ENCODE measurements at regions not wholly inside any gene's neighbourhood (a gene's known extent, or its start where the extent isn't known, plus 50 kb on each side); places are given as distances from the start of the nearest gene placed in this dataset.
A peak's percentile ranks its signal among the peaks of the same experiment; 100 is the strongest.

- Histone ChIP-seq H3K18ac (ENCODE audit: extremely low read depth, low read length) (no peak overlapping the region), H3K79me2 (ENCODE audit: control insufficient read depth in 1 of 2, insufficient read depth in 2 of 2, low read length in 2 of 2) (no peaks in the 10 kb centered on the region), H4K91ac (replicated peaks; ENCODE audit: insufficient read length, low read length) (no peak overlapping the region), H4K20me1 (replicated peaks in 1 of 2; ENCODE audit: control insufficient read depth in 1 of 2, insufficient read depth in 2 of 2, low read length in 2 of 2) (no peaks in the 10 kb centered on the region), H3K27me3 (replicated peaks in 1 of 4; ENCODE audit: control insufficient read depth in 3 of 4, extremely low read depth in 1 of 4, insufficient read depth in 3 of 4, low read length in 3 of 4) (no peaks in the 10 kb centered on the region), H2BK15ac (ENCODE audit: low read length) (no peak overlapping the region), H2BK120ac (replicated peaks; ENCODE audit: low read depth, low read length) (no peak overlapping the region), H4K8ac (ENCODE audit: extremely low read depth, insufficient read depth, low read length) (no peak overlapping the region), H3K9ac (replicated peaks in 1 of 4; ENCODE audit: extremely low read depth in 1 of 4, low read depth in 3 of 4, low read length in 3 of 4) (no peak overlapping the region), H3K23me2 (ENCODE audit: low read depth, low read length) (no peaks in the 10 kb centered on the region), H2AFZ (ENCODE audit: low read length) (0 out of 2 replicates have a peak overlapping the region, but pooled peaks have one; percentile 30), H2AK5ac (ENCODE audit: low read depth, low read length) (no peak overlapping the region), H3K4me1 (replicated peaks in 1 of 4; ENCODE audit: control insufficient read depth in 3 of 4, insufficient read depth in 4 of 4, low read length in 3 of 4) (no peaks in the 10 kb centered on the region), H4K5ac (ENCODE audit: insufficient read length, low read depth, low read length) (no peak overlapping the region), H3K79me1 (ENCODE audit: low read depth, low read length) (no peaks in the 10 kb centered on the region), H3K23ac (ENCODE audit: insufficient read length) (no peak overlapping the region), H3K27ac (ENCODE audit: low read depth, low read length) (no peak overlapping the region), H3K4me3 (ENCODE audit: extremely low read depth in 1 of 4, insufficient read depth in 2 of 4, low read depth in 3 of 4, low read length in 4 of 4) (no peak overlapping the region), H2BK20ac (ENCODE audit: low read length) (no peak overlapping the region), H3K14ac (ENCODE audit: insufficient read length) (no peak overlapping the region), H3K4ac (replicated peaks; ENCODE audit: insufficient read length, low read depth, low read length) (no peak overlapping the region), H2BK5ac (ENCODE audit: low read depth, low read length) (no peak overlapping the region), H3K4me2 (ENCODE audit: insufficient read depth in 1 of 2, low read depth in 2 of 2, low read length in 2 of 2) (no peak overlapping the region), H3K9me3 (ENCODE audit: insufficient read depth in 2 of 2, low read depth in 1 of 2, low read length in 1 of 2) (peaks cover 7 to 10% of the 10 kb centered on the region in 2 experiments; a peak in 3 of 4 replicates), H3K56ac (replicated peaks; ENCODE audit: insufficient read length, low read depth, low read length) (no peak overlapping the region), H3K36me3 (ENCODE audit: control insufficient read depth in 2 of 4, insufficient read depth in 4 of 4, low read length in 3 of 4) (no peaks in the 10 kb centered on the region; a peak in 1 of 8 replicates), H2BK12ac (ENCODE audit: low read depth, low read length) (no peak overlapping the region)
- no peak for TF ChIP-seq EGR1 (IDR thresholded peaks at IDR 0.05; ENCODE audit: borderline replicate concordance, low read depth, low read length)
- TF ChIP-seq CHD1 (IDR thresholded peaks at IDR 0.05; ENCODE audit: low read depth, low read length) = no peak
- TF ChIP-seq E2F6 (IDR thresholded peaks at IDR 0.05) = no peak
- no peak for TF ChIP-seq HDAC2 (IDR thresholded peaks at IDR 0.05; ENCODE audit: borderline replicate concordance in 1 of 2, low read depth in 2 of 2, low read length in 2 of 2)
- TF ChIP-seq POU5F1 (IDR thresholded peaks at IDR 0.05; ENCODE audit: low read depth, low read length) = no peak
- no peak for TF ChIP-seq CREB1 (IDR thresholded peaks at IDR 0.05)
- peak in 2 of 3 experiments; percentile 46 to 55; a peak in 3 of 4 replicates for TF ChIP-seq CTCF (IDR thresholded peaks at IDR 0.05; ENCODE audit: control extremely low read depth in 1 of 3, insufficient read depth in 1 of 3, low read depth in 1 of 3, low read length in 3 of 3)
- TF ChIP-seq POLR2AphosphoS5 (IDR thresholded peaks at IDR 0.05; ENCODE audit: low read depth, low read length) = no peak
- peak; percentile 66 to 72 for TF ChIP-seq RAD21 (IDR thresholded peaks at IDR 0.05 in 1 of 2, conservative IDR thresholded peaks at IDR 0.05 in 1 of 2; ENCODE audit: low read depth in 2 of 2, low read length in 2 of 2)
- POLR2A ChIA-PET (ENCODE audit: partially characterized antibody) = no interaction called here
- peak in 1 of 2 experiments; percentile 44 for DNase-seq (ENCODE audit: low read depth in 1 of 2, low spot score in 2 of 2)
- CTCF ChIA-PET (ENCODE audit: partially characterized antibody) = interaction anchor here (0.7 to 1.3 kb wide), 6 partner anchors 50 to 232 kb away, joined by 3 to 4 read pairs (median 3); no protein-coding TSS in a partner anchor
- no peak for FAIRE-seq
- WGBS, 2 experiments (ENCODE audit: extremely low coverage in 1 of 2, insufficient coverage in 1 of 2, insufficient read length in 1 of 2, insufficient replicate concordance in 2 of 2, low coverage in 1 of 2, low lambda C conversion rate in 2 of 2, missing lambda C conversion rate in 1 of 2) = 77% methylated on average over 3 of the region's 3 CpGs; no CpG with 5 or more reads in 1 of the 2 experiments
Measured at GRCh38 chr6:18820725-18821124, 433.6 kb downstream of the RNF144B start.

Measured in H1 (cell line).